ENCODE measurements at regions not wholly inside any gene's neighbourhood (a gene's known extent, or its start where the extent isn't known, plus 50 kb on each side); places are given as distances from the start of the nearest gene placed in this dataset.
"Not testable (repeated sequence)": the region's sequence is repeated elsewhere in the genome, so short reads cannot be mapped to it uniquely, and the experiment has no call there.

DNA sequence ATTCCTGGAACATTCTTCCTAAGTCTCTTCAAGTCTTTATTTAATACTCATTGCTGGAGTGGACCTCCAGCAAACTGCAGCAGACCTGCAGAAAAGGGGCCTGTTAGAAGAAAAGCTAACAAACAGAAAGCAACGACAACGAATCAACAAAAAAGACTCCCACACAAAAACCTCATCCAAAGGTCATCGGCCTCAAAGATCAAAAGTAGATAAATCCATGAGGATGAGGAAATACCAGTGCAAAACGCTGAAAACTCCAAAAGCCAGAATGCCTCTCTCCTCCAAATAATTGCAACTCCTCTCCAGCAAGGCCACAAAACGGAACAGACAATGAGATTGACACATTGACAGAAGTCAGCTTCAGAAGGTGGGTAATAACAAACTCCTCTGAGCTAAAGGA lies 472.2 kb downstream of the C12orf50 start:
- DNase-seq, result no peak

DNA sequence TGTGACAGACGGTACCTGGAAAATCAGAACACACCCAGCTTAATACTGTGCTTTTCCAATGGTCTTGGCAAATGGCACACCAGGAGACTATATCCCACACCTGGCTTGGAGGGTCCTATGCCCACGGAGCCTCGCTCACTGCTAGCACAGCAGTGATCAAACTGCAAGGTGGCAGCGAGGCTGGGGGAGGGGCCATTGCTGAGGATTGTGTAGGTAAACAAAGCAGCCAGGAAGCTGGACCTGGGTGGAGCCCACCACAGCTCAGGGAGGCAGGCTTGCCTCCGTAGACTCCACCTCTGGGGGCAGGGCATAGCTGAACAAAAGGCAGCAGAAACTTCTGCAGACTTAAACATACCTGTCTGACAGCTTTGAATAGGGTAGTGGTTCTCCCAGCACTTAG lies 498.0 kb downstream of the C12orf50 start:
- not testable (repeated sequence) for DNase-seq

DNA sequence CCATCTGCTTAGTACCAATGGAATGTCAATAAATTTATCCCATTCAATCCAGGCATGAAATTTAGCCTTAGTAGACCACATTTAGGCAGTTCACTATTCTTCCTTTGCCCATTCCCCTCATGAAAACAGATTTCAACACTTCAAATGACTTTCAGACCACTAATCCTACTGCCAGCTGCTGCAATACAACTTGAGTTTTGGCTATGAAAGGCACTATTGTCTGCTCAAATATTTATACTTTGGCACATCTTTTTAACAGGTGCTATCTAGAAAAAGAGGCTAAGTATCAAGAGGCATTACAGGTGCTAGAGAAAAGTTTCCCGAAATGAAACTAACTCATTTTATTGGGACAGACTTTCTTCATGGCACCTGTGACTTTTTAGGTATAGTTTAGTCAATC lies 499.8 kb downstream of the C12orf50 start:
- DNase-seq, result no peak

DNA sequence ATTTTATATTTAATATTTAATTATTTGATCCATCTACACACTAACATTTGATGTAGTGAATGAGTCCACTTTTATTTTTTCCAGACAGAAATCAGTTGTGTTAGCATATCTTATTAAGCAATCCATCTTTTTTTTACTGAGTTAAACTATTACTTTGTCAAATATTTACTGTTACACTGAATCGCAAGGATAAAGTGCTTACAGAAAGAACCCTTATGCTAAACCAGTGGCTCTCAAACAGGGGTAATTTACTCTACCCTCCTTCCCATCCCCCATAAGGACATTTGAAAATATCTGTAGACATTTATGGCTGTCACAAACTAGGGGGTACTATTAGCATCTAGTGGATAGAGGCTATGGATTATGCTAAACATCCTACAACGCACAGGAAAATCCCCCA lies 508.2 kb downstream of the C12orf50 start:
- no peak for DNase-seq

DNA sequence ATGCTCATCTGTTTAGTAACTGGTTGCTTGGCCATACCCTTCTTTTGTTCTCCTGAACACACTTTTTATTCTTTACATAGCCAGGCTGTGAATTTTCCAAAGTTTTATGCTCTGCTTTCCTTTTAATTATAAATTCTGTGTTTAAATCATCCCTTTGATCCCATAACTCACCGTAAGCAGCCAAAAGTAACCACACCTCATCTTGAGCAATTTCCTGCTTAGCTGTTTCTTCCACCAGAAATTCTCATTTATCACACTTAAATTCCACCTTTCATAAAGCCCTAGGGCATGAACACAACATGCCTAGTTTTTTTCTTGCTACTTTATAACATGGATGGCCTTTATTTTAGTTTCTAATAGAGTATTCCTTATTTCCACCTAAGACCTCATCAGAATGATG lies 510.7 kb downstream of the C12orf50 start:
- no peak for DNase-seq

DNA sequence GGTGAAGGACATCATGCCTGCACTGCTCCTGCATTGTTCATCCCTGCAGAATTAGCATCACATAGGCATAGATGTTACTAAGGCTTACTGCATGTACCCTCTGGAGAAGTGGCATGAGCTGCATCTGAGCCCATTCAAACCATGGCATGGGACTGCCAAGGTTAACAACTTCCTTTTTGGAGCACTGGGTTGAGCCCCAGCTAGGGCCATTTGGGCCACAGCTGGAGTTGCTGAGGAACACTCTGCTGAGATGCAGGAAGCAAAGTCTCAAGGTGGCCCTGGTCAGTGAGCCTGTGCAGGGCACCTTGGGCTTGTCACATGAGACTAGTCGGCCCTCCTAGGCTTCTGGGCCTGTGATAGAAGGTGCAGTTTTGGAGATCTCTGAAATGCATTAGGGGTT lies 511.2 kb downstream of the C12orf50 start:
- DNase-seq, result no peak

DNA sequence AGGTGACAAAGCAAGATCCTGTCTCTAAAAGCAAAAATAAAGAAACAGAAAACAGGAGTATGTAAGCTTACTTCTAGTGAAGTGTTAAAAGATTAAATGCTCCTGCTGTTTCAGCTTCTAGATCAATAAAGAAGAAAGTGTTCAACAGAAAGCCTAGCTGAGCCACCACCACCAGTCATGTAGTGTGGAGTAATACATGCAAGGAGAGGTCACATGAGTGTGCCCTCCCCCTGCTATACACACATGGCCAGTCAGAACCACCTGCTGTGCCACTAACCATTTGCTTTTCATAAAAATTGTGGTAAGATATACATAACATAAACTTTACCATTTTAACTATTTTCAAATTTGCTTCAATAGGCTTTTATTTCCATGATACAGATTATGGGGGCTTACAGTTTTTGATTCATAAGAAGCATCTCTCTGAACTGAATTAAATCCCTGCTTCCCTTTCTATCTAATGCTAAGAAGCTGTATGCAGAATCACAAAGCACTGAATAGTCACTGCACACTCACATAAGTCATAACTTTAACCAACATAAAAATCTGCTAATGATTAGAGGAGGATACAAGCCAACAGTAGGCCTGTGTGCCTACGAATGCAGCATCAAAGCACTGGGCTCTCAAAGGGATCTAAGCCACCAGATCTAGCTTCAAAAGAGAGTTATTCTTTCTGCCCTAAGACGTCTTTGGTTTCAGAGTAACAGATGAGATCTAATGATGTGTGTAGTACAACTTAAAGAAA lies 515.5 kb downstream of the C12orf50 start:
- no peak for DNase-seq

DNA sequence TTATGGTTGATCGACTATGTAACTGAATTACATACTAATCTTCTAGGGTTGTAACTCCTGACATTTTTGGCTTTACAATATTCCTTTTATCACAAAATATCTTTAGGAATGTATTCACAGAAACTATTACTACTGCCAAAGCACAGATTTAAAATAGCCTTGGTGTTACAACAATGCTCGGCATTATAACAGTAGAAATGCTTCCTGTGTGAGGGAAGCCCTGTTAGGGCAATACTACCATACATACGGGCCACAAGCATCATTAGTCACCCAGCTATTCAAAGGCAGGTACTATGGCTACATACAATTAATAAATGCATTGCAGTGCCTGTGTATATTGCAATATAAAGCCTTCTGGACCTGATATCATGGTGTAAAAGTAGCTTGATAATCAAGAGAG lies 517.8 kb downstream of the C12orf50 start:
- DNase-seq, result no peak

DNA sequence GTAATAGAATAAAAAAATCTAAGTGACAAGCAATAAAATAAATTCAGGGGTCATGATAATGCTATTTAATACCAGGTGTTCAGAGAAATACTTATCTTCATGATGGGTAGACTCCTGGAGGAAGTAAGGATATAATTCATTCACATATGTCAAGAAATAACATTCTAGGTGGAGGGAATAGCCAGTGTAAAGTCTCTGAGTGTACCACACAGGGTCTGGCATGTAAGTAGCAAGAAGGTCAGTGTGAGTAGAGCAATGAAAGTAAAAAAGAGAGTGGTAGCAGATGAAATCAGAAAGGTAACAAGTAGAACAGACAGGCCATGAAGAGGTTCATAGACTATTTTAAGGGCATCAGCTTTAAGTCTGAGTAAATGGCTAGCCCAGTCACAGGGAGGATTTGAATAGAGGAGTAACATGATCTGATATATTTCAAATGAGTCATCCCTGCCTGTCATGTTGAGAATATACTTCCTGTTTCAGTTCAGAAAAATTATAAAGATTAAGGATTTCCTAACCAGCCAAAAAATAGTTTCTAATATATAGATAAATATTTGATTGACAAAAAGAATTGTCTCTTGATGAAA lies 519.9 kb downstream of the C12orf50 start:
- no peak for DNase-seq

DNA sequence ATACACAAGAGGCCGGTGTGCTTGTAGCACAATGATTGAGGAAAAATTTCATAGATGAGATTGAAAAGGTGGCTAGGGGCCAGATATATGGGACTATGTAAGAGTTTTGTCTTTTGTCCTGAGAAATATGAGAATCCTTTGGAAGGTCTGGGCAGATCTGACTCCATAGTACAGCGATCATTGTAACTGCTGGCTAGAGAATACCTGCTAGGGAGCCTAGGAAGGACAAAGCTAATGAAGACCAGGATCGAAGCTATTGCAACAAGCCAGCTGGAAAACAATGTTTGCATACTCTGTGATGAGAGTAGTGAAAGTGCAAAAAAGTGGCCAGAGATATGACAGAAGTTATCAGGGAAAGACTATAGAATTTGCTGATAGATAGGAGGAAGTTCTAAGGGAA lies 537.6 kb downstream of the C12orf50 start:
- no peak for DNase-seq

DNA sequence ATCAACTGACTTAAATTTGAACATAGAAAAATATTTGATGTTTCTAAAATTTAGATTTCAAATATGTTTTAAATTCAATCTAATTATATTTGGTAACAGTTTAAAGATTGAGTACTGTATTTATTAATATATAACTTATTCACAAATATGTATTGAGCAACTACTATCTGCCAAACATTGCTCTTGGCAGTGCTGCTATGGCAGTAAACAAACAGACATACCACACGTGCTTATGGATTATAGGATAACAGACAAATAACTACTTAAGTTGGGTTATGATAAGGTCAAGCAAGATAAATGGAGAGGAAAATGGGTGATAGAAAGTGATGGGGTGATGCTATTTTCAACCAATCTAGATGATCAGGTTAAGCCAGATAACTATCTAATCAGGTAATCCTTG lies 538.1 kb downstream of the C12orf50 start:
- DNase-seq, result no peak

DNA sequence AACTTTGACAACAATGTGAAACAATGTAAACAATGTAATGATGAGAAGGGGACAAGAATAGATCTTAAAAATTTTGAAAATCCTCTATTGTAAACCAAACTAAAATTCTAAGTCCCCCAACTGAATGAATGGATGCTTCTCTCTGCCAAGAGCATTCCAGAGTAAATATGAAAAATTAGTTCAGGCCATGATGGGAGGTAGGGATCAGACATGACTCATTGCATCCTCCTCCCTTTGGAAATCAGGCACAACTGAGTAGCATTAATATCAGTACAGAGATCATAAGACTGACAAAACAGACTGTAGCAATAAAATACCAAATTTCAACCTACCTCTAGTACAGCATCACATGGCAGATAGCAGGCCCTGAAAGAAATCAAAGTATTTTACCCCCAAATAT lies 559.9 kb downstream of the C12orf50 start:
- no peak for DNase-seq

DNA sequence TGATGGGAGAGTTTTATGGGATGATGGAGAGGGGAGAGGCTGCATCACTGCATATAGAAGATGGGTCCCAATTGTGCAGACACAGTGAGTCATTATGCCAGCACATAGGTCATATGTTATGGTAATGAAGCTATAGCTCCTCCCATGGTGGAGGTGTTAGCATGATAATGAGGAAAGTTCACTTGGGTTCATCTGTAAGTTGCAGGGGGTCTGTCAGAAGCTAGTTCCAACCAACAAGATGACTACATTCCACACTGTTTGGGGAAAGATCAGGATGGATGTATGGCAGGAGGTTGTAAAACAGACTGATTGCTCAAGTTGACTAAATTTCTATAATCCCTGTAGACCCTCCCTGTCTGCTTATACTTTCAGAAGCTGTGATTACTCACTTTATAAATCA lies 561.3 kb downstream of the C12orf50 start:
- no peak for DNase-seq

DNA sequence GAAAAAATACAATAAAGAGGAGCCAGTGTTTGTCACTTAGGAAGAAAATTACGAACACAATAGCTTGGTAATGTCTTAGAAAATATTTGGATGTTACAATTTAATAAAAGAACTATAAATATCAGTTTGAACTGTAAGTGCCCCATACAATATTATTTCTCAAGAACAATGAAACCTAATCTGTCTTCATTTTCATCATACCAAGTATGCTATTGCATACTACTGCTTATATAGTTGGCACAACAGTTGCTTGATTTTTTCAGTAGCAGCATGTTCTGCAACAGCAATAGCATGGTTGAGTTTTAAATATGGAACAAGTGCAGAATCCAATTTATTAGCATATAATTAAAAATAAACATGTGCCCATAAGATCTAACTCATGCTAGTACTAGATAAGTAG lies 564.6 kb downstream of the C12orf50 start:
- no peak for DNase-seq

DNA sequence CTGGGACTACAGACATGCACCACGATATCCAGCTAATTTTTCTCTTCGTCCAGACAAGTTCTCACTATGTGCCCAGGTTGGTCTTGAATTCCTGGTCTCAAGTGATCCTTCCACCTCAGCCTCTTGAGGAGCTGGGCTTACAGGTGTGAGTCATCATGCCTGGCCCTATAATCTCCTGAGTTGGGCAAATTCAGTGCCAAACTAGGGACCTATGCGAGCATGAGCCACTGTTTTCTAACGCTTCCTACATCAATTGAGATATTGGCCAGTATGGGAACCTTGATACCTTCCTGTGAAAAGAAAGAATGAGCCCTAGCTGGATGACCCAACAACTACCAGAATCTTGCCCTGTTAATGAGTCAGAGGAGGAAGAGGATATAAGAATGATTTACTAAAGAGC lies 585.2 kb downstream of the C12orf50 start:
- no peak for DNase-seq

DNA sequence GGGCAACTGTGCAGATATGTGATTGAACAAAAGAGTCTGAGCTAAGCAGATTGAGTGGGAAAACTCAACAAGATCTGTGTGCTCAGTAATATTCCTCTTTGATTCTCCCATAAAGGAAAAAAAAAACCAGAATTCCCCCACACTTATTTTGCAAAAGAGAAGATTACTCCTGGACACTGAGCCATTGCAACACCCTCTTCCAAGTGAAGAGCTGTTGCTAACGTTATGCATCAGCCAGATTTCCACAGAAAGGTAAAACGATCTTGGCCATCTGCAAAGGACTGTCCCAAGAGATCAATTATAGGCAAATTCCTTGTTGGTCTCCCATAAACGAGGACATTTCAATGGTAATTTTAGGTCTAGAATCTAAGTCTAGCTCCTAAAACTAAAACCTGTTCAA lies 587.7 kb downstream of the C12orf50 start:
- DNase-seq, result no peak

DNA sequence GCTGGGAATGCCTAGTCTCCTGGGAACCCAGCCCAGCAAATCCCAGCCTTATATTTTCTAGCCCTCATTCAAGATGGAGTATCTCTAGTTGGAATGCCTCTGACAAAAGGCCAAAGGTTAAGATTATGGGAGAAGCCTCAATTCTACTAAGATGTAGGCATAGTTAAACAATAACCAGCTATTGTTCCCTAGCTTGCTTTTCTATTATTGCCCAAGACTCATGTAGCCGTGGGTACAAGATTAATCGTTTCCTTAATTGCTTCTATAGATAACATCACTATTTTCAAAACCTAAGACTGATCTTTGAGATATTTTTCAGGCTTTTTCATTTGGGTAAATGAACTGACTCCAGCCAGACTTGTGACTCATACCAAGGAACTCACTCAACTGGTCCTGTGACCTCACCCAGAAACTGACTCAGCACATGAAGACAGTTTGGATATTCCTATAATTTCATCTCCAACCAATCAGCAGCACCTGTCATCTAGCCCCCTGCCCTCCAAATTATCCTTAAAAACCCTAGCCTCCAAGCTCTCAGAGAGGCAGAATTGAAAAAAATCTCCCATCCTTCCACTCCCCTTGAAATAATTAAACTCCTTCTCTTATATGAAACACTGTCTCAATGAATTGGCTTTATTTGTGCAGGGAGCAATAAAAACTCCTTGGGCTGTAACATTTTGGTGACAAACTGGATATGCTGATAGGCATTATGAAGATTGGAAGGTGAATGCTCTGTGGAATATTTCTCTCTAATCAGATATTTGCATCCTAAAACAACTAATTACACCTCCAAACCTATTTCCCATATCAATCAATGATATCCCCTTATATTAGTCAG lies 589.0 kb downstream of the C12orf50 start:
- DNase-seq, result peak; percentile 18

DNA sequence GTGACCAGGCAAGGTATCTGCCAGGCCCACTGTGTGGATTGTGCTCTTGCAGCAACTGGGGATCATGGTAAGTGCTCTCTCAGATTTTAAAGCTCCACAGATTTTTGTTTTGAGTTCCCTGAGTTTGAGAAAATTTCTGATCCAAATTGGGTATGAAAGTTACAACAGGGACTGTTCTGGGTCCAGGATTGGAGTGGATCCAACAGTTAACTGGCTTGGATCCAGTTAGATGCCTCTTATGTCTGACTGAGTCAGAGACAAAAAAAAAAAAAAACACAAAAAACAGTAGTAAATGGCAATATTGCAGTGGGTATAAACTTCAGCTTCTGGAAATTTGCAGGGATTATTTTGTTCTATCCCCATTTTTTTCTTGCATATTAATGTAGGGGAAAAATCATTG lies 598.8 kb downstream of the C12orf50 start:
- DNase-seq, result no peak

DNA sequence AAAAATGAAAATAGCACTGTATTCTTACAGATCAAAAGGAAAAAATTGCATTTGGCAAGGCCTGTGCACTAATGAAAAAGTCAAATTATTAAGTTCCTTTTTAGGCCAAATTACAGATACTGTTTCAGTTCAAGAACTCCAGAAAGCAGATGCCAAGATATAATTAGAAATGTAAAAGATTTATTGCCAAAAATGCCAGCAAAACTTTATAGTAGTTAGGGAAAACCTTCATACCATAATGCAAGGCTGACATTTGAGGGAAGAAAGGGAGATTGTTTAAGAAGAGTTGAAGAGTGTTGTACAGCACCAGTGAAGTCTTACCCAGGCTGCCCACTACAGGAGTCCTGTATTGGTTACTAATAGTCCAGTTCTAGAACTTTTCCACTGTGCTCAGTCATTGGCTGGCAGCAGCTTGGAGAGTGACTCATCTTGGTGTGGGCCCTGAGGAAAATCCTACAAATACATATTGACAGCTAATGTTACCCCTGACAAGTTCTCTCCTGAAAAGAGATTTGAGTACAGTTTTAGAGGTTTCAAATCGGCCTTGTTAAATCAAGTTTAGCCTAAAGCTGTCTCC lies 600.4 kb downstream of the C12orf50 start:
- no peak for DNase-seq

DNA sequence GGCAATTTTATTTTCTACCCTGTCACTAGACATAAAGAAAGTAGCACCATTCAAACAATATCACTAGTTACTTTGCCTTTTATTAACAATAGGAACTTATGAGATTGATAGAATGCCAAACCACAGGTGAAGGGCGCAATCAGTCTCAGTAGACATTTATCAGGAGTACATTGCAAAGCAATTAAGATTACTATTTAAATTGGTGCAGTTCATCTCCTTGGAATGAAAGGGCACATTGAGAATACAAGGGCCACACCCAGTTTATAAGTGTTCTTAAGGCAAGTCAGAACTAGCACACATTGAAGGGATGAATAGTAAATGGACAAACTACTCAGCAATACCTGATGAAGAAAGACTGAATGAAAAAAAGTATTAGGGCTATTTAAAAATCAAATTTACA lies 601.4 kb downstream of the C12orf50 start:
- DNase-seq, result no peak

DNA sequence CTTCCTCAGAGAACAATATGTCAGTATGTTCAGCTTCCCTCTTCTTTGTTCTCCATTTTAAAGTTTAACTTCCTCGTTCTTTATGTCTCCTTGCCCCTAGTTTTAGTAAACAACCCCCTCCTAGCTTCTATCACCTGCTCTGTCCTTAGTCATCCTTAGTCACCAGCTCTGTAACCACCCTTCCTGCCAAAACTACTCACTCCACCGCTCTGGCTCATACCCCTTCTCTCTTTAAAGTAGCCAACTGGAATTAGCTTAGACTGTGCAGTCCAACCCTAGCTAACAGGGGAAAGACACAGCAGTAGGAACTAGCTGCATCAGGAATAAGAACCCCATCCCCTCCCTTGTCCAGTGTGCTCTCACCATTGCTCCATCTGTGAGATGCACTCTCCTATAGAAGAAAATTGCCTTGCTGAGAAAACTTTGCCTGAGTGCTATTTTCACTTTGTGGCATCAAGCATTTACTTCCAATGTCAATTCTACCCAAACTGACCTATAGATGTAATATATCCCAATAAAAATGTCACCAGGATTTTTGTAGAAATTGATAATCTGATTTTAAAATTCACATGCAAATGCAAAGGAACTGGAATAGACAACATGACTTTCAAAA lies 603.2 kb downstream of the C12orf50 start:
- DNase-seq, result no peak

DNA sequence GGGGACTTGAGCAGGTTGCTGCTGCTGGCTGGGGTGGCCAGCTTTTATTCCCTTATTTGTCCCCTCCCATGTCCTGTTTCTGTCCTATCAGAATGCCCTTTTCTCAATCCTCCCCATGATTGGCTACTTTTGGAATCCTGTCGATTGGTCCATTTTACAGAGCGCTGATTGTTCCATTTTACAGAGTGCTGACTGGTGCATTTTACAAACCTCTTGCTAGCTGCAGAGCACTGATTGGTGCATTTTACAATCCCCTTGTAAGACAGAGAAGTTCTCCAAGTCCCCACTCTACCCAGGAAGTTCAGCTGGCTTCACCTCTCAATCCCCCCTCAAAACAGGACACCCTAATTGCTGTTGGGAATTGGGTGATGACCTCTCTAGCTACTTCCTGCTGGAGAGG lies 608.0 kb downstream of the C12orf50 start:
- DNase-seq, result not testable (repeated sequence)

DNA sequence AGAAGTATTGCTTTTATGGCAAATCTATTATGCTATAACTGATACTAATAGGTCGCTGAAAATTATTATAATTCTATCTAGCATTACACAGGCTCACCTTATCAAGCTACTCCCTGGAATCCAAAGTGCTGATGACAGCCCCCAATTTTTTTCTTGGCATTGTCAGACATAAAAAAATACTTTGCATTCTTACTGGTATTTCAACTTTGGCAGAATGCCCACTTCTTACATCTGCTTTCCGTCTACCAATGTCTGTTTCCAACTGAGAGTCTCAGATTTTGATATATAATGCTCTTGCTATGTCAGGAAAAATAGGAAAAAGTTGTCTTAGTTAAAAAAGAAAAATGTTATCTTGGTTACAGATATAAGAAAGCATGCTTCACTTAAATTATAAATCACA lies 615.4 kb downstream of the C12orf50 start:
- peak; percentile 19 for DNase-seq
